ENCODE measurements at regions not wholly inside any gene's neighbourhood (a gene's known extent, or its start where the extent isn't known, plus 50 kb on each side); places are given as distances from the start of the nearest gene placed in this dataset.

DNA sequence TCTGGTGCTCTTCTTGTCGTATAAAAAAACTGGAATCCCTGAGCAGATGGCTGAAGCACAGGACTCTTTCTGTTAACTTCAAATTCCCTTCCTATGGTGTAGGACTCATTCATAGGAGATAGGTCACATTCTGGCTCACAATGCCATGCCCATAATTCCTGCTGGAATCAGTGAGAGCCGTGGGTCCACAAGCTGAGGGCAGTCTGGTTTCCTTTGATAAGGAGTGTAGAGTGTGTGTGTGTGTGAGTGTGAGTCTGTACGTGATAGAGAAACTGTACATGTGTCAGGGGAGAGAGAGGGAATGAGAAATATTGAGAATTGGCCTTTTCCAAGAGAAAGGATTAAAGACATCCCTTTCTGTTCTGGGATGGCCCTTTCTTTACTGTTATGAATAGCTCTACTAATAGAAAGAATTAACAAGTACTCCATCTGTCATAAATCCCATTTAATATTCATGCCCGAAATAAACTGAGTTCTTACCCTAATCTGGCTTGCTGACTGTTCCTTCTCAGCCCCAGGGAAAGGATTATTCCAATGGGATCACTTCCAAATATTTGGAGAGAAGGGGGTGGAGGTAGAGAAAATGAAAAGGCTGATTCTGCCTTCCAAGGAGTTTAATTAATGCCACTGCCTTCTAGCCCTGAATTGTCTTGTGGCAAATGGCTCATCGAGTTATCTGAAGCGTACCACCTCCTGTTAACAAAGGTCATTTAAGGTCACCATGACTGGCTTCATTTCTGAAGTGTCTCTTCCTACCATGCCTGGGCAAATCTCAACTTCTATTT lies 79.0 kb downstream of the TMX1 start (continued):
- TF ChIP-seq, protein P1, sequence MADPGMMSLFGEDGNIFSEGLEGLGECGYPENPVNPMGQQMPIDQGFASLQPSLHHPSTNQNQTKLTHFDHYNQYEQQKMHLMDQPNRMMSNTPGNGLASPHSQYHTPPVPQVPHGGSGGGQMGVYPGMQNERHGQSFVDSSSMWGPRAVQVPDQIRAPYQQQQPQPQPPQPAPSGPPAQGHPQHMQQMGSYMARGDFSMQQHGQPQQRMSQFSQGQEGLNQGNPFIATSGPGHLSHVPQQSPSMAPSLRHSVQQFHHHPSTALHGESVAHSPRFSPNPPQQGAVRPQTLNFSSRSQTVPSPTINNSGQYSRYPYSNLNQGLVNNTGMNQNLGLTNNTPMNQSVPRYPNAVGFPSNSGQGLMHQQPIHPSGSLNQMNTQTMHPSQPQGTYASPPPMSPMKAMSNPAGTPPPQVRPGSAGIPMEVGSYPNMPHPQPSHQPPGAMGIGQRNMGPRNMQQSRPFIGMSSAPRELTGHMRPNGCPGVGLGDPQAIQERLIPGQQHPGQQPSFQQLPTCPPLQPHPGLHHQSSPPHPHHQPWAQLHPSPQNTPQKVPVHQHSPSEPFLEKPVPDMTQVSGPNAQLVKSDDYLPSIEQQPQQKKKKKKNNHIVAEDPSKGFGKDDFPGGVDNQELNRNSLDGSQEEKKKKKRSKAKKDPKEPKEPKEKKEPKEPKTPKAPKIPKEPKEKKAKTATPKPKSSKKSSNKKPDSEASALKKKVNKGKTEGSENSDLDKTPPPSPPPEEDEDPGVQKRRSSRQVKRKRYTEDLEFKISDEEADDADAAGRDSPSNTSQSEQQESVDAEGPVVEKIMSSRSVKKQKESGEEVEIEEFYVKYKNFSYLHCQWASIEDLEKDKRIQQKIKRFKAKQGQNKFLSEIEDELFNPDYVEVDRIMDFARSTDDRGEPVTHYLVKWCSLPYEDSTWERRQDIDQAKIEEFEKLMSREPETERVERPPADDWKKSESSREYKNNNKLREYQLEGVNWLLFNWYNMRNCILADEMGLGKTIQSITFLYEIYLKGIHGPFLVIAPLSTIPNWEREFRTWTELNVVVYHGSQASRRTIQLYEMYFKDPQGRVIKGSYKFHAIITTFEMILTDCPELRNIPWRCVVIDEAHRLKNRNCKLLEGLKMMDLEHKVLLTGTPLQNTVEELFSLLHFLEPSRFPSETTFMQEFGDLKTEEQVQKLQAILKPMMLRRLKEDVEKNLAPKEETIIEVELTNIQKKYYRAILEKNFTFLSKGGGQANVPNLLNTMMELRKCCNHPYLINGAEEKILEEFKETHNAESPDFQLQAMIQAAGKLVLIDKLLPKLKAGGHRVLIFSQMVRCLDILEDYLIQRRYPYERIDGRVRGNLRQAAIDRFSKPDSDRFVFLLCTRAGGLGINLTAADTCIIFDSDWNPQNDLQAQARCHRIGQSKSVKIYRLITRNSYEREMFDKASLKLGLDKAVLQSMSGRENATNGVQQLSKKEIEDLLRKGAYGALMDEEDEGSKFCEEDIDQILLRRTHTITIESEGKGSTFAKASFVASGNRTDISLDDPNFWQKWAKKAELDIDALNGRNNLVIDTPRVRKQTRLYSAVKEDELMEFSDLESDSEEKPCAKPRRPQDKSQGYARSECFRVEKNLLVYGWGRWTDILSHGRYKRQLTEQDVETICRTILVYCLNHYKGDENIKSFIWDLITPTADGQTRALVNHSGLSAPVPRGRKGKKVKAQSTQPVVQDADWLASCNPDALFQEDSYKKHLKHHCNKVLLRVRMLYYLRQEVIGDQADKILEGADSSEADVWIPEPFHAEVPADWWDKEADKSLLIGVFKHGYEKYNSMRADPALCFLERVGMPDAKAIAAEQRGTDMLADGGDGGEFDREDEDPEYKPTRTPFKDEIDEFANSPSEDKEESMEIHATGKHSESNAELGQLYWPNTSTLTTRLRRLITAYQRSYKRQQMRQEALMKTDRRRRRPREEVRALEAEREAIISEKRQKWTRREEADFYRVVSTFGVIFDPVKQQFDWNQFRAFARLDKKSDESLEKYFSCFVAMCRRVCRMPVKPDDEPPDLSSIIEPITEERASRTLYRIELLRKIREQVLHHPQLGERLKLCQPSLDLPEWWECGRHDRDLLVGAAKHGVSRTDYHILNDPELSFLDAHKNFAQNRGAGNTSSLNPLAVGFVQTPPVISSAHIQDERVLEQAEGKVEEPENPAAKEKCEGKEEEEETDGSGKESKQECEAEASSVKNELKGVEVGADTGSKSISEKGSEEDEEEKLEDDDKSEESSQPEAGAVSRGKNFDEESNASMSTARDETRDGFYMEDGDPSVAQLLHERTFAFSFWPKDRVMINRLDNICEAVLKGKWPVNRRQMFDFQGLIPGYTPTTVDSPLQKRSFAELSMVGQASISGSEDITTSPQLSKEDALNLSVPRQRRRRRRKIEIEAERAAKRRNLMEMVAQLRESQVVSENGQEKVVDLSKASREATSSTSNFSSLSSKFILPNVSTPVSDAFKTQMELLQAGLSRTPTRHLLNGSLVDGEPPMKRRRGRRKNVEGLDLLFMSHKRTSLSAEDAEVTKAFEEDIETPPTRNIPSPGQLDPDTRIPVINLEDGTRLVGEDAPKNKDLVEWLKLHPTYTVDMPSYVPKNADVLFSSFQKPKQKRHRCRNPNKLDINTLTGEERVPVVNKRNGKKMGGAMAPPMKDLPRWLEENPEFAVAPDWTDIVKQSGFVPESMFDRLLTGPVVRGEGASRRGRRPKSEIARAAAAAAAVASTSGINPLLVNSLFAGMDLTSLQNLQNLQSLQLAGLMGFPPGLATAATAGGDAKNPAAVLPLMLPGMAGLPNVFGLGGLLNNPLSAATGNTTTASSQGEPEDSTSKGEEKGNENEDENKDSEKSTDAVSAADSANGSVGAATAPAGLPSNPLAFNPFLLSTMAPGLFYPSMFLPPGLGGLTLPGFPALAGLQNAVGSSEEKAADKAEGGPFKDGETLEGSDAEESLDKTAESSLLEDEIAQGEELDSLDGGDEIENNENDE (IDR thresholded peaks at IDR 0.05; ENCODE audit: insufficient replicate concordance, low read length): no peak
- TF ChIP-seq SIRT6 (IDR thresholded peaks at IDR 0.05; ENCODE audit: low read length) (no peak), BRCA1 (IDR thresholded peaks at IDR 0.05; ENCODE audit: low read depth, low read length) (no peak), RBBP5 (IDR thresholded peaks at IDR 0.05; ENCODE audit: borderline replicate concordance, low read depth, low read length) (no peak), CTBP2 (IDR thresholded peaks at IDR 0.05; ENCODE audit: borderline replicate concordance, insufficient read depth, insufficient read length, low read length) (no peak), HDAC2 (IDR thresholded peaks at IDR 0.05; ENCODE audit: borderline replicate concordance in 1 of 2, low read depth in 2 of 2, low read length in 2 of 2) (no peak), SIN3A (conservative IDR thresholded peaks at IDR 0.05 in 1 of 2, IDR thresholded peaks at IDR 0.05 in 1 of 2; ENCODE audit: low read depth in 1 of 2, low read length in 2 of 2) (no peak), RXRA (IDR thresholded peaks at IDR 0.05; ENCODE audit: insufficient read depth, low read depth, low read length) (no peak), TCF12 (IDR thresholded peaks at IDR 0.05; ENCODE audit: low read depth, low read length) (no peak), GABPA (IDR thresholded peaks at IDR 0.05; ENCODE audit: borderline replicate concordance, insufficient read depth, low read length) (no peak)

Measured in H1 (cell line).